HG02759 (cell line): ENCODE measurements at regions not wholly inside any gene's neighbourhood (a gene's known extent, or its start where the extent isn't known, plus 50 kb on each side); places are given as distances from the start of the nearest gene placed in this dataset.

Experiments used
- ATAC-seq: cut with Tn5 transposase; IDR thresholded peaks from one replicate; pipeline ENCODE4 v1.9.1; 2021; ENCODE audit warnings: mild to moderate bottlenecking, moderate library complexity; ENCODE audit not compliant: unreplicated experiment

DNA sequence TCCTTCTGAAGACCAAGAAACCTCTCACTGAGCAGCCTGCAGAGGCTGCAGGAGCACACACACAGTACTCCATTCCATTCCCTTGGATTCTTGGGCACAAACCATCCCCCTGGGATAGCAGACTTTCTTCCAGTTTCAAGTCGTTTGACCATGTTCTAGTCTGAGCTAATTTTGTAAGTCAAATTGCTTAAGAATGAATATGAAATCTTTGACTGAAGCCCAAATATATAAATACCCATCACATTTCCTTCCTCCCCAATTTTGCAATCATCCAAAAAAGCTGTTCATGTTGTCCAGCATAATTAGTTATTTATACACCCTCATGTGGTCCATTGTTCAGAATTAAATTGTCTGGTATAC, 231.2 kb upstream of the TPRG1 start:
- ATAC-seq: no peak

- ATAC-seq: no peak
These were observed 230.7 kb upstream of the TPRG1 start for GRCh38 chr3:188941103-188941502.

DNA sequence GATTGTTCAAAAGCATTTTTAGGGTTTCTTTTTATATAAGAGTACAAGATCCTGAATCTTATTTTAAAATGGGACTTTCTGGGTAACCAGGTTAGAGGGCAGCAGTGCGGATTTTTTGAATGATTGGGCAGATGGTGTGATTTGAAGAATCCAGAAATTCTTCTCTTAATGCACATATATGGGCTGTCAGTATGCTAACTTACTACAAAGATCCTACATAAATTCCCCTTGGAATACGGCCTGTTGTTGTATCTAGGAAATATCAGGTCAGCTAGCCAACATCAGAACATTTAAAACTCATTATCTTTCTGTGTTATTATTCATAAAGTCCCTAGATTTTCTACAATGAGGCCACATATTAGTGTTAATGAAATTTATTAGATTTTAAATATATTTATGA, 229.6 kb upstream of the TPRG1 start:
- ATAC-seq: no peak

GRCh38 chr3:188943591-188943990, 228.2 kb upstream of the TPRG1 start:
- no peak for ATAC-seq

DNA sequence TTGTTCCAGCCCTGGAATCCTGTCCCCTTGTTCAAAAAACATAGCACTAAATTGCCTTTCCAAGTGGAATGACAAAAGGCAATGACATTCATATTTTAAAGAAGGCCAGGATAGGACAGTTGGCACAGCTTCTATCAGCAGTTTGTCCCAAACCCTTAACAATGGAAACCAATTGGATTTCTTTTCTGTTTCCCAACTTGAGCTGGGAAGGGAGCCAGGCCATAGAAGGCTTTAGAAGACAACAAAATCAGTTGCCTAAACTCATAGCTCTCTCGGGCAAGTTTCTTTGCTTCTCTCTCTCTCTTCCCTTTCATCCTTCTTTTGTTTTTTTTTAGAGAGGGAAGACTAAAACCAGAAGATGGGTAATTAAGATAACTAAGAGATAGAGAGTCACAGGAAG, 227.7 kb upstream of the TPRG1 start:
- ATAC-seq: no peak

GRCh38 chr3:188946351-188947240, 225.2 kb upstream of the TPRG1 start:
- ATAC-seq: no peak

- no peak for ATAC-seq
These were observed 224.1 kb upstream of the TPRG1 start for GRCh38 chr3:188947401-188948280.

GRCh38 chr3:188948281-188948996, 223.3 kb upstream of the TPRG1 start:
- ATAC-seq: no peak

- no peak for ATAC-seq
These were observed 222.8 kb upstream of the TPRG1 start for GRCh38 chr3:188948997-188949389.

DNA sequence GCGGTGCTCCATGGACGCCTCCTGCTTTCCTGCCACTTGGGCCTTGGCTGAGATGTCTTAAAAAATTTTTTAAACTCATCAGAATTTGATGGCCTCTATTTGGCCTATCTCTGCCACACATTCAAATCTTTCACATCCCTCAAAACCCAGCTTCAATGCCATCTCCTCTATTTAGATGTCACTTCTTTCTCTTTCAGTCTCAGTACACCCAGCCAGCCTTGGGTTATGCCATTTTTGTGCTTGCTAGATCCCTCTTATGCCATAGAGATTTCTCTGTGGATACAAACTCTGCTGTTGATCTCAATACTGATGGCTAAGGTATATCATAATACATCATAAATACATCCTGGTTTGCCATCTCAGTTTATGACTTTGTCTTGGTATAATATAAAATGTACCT, 222.3 kb upstream of the TPRG1 start:
- no peak for ATAC-seq

DNA sequence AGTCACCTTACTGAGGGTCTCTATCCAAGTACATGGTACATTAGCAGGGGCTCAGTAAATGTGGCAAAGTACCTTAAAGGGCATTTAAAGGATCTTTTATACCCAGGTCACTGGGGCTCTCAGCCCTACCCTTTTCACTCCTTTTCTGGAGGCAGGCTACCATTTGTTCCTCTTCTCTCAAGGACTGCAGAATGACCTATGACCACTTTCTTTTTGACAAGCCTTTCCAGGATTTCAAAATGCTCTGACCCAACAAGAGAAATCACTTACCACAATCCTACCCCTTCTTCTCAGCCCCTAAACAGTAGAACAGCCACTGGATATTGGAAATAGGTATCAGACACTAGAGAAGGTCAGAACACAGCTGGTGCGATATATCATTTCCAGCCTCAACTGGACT, 221.8 kb upstream of the TPRG1 start:
- ATAC-seq: no peak

GRCh38 chr3:188950832-188951489, 220.8 kb upstream of the TPRG1 start:
- no peak for ATAC-seq

DNA sequence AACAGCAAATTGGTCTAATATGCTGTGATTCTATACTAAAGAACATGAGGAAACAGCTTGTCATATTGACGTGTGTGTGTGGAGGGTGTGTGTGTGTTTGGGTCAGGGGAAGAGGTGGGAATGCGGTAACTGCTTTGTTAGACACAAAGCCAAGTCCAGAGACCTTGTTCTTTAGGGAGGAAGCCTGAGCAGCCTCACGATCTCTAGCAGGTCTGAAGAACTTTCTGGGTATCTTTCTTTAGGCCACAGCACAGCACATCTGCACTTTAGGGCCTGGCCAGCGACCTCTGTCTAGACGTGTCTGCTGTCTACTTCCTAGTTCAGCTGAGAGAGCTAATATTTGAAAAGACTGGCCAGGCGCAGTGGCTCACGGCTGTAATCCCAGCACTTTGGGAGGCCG, 220.0 kb upstream of the TPRG1 start:
- ATAC-seq: no peak

DNA sequence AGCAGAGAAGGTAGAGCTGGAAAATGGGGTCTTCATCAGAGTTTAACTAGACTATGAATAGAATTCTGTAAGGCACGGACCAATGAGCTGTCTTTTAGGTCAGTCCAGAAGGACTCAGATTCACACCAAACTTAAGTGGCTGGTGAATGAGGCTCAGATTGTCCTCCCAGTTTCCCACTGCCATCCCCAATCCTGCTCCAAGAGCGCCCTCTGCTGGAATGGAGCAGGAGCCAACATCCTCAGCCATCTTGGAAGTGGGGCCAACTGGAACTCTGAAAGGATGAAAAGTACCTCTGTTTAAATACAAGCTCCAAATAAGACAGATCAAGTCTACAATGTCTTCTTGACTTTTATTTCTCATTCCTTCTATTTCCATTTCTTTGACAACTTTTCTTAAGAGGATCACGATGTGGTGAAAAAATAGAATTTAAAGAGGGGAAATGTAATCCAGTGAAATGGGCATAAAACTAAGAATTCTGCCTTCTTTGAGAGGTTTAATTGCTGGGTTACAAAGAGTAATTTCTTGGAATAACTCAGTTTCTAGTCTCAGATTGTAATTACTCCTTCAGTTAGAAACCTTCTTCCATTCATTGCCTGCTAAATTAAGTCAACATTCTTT, 217.1 kb upstream of the TPRG1 start:
- no peak for ATAC-seq

- no peak for ATAC-seq
These were observed 215.9 kb upstream of the TPRG1 start for GRCh38 chr3:188955919-188956318.

DNA sequence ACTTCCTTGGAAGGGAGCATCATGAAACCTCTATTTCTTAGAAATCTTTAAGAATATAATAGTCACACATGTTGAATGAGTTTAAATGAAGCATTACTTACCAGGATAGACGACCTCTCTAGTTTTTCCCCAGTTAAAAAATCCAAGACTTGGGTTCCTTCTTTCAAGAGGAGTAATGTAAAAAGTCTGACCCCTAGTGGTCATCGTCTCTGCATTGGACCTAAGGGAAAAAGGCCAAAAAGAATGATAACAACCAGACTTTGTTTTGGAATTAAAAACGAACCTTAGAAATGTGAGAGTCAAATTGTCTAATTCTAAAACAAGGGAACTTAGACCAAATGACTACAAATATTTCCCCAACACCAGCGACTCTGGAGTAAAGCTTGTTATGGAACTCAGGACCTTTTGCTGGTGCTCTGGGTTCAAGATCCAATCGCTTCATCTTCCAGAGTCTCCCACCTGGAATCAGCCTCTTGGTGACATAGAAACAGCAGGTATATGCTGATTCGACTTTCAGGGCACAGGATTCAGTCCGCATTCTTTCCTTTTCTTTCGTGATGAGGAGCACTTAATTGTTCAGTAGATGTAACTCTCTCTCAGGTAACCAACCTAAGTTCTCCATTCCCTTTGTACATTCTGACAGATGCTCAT, 214.8 kb upstream of the TPRG1 start:
- no peak for ATAC-seq

DNA sequence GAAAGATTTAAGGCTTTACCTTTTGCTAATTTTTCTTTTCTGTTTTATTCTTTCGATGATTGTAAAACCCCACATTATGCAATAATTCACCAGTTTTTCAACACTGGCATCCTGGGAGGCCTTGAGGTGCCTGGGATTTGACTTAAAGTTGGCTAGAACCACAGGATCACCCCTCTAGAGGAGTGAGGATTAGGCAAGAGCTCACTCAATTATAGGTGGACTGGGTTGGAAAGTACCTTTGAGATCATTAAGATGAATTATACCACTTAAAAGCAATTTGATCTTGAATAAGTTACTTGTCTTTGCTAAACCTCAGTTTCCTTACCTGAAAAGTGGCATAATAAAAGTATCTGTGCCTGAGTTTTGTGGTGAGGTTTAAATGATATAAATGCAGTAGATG, 212.8 kb upstream of the TPRG1 start:
- ATAC-seq: no peak

- ATAC-seq: no peak
These were observed 209.2 kb upstream of the TPRG1 start for GRCh38 chr3:188962253-188963247.

- ATAC-seq: no peak
These were observed 206.8 kb upstream of the TPRG1 start for GRCh38 chr3:188964957-188965356.
